ENCODE measurements at regions not wholly inside any gene's neighbourhood (a gene's known extent, or its start where the extent isn't known, plus 50 kb on each side); places are given as distances from the start of the nearest gene placed in this dataset.

- Mint-ChIP-seq H3K27ac (no peak overlapping the region), H3K4me3 (no peak overlapping the region), H3K9me3 (no peaks in the 10 kb centered on the region), H3K27me3 (ENCODE audit: low read depth) (no peaks in the 10 kb centered on the region), H3K4me1 (ENCODE audit: low read depth) (no peaks in the 10 kb centered on the region), H3K36me3 (ENCODE audit: insufficient read depth in 2 of 2) (no peaks in the 10 kb centered on the region)
- ATAC-seq (replicated peaks in 1 of 2), result no peak
- no peak for DNase-seq
Measured at GRCh38 chr15:37773111-37773860, 161.2 kb upstream of the TMCO5A start.

GRCh38 chr15:37774961-37775360 lies 159.5 kb upstream of the TMCO5A start:
- Mint-ChIP-seq H3K27me3 (ENCODE audit: low read depth) (no peaks in the 10 kb centered on the region), H3K27ac (no peak overlapping the region), H3K4me3 (no peak overlapping the region), H3K4me1 (ENCODE audit: low read depth) (no peaks in the 10 kb centered on the region), H3K9me3 (no peaks in the 10 kb centered on the region), H3K36me3 (ENCODE audit: insufficient read depth in 2 of 2) (no peaks in the 10 kb centered on the region)
- no peak for DNase-seq
- no peak for ATAC-seq (replicated peaks in 1 of 2)

DNA sequence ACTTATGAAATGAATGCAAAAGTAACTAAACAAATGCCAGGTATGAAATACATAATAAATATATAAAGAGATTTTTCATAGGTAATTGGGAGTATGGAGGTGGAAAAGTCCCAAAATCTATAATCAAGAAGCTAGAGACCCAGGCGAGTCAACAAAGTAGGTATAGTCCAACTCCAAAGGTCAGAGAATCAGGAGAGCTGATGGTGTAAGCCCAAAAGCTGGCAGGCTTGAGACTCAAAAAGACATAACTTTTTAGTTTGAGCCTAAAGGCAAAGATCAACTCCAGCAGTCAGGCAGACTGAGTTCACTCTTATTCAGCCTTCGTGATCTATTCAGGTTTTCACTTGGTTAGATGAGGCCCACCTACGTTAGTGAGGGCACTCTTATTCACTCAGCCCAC lies 157.4 kb upstream of the TMCO5A start:
- Mint-ChIP-seq H3K27ac (no peak overlapping the region), H3K27me3 (ENCODE audit: low read depth) (no peaks in the 10 kb centered on the region), H3K36me3 (ENCODE audit: insufficient read depth in 2 of 2) (no peaks in the 10 kb centered on the region), H3K4me3 (no peak overlapping the region), H3K9me3 (no peaks in the 10 kb centered on the region), H3K4me1 (ENCODE audit: low read depth) (no peaks in the 10 kb centered on the region)
- ATAC-seq (replicated peaks in 1 of 2) (no peak), DNase-seq (no peak)

GRCh38 chr15:37783290-37783689 lies 151.2 kb upstream of the TMCO5A start:
- H3K4me1 Mint-ChIP-seq (ENCODE audit: low read depth), result no peaks in the 10 kb centered on the region
- no peak for DNase-seq
- no peaks in the 10 kb centered on the region for H3K9me3 Mint-ChIP-seq
- H3K36me3 Mint-ChIP-seq (ENCODE audit: insufficient read depth in 2 of 2), result no peaks in the 10 kb centered on the region
- H3K27me3 Mint-ChIP-seq (ENCODE audit: low read depth), result no peaks in the 10 kb centered on the region
- no peak for ATAC-seq (replicated peaks in 1 of 2)
- no peak overlapping the region for H3K4me3 Mint-ChIP-seq
- H3K27ac Mint-ChIP-seq, result no peak overlapping the region

GRCh38 chr15:37788330-37788729 lies 146.1 kb upstream of the TMCO5A start:
- Mint-ChIP-seq H3K4me1 (ENCODE audit: low read depth) (no peaks in the 10 kb centered on the region), H3K27me3 (ENCODE audit: low read depth) (no peaks in the 10 kb centered on the region), H3K9me3 (no peaks in the 10 kb centered on the region), H3K4me3 (no peak overlapping the region), H3K27ac (no peak overlapping the region), H3K36me3 (ENCODE audit: insufficient read depth in 2 of 2) (no peaks in the 10 kb centered on the region)
- ATAC-seq (replicated peaks in 1 of 2), result no peak
- DNase-seq, result no peak

- H3K4me1 Mint-ChIP-seq (ENCODE audit: low read depth), result no peaks in the 10 kb centered on the region
- no peaks in the 10 kb centered on the region for H3K27me3 Mint-ChIP-seq (ENCODE audit: low read depth)
- no peaks in the 10 kb centered on the region for H3K9me3 Mint-ChIP-seq
- DNase-seq (no peak), ATAC-seq (replicated peaks in 1 of 2) (no peak)
- H3K4me3 Mint-ChIP-seq, result no peak overlapping the region
- no peaks in the 10 kb centered on the region for H3K36me3 Mint-ChIP-seq (ENCODE audit: insufficient read depth in 2 of 2)
- no peak overlapping the region for H3K27ac Mint-ChIP-seq
Measured at GRCh38 chr15:37788767-37789396, 145.6 kb upstream of the TMCO5A start.

DNA sequence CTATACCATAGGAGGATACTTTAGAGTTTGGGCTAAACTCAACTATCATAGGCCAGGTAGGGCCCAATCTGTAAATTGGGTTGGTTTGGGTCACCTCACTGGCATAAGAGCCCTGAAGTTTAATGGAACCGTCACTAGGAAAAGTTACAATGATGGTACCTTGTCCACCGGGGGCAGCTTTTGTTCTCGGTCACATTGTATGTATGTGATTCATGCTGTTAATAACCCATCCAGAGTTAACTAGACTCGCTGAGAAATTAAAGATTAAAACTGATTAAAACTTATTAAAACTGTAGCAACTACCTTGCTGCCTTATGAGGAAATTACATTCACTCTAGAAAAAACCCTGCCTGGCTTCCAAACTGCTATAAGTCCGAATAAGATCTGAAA lies 145.0 kb upstream of the TMCO5A start:
- no peak for DNase-seq
- no peaks in the 10 kb centered on the region for H3K27me3 Mint-ChIP-seq (ENCODE audit: low read depth)
- H3K4me3 Mint-ChIP-seq, result no peak overlapping the region
- H3K4me1 Mint-ChIP-seq (ENCODE audit: low read depth), result no peaks in the 10 kb centered on the region
- no peaks in the 10 kb centered on the region for H3K36me3 Mint-ChIP-seq (ENCODE audit: insufficient read depth in 2 of 2)
- no peak for ATAC-seq (replicated peaks in 1 of 2)
- no peak overlapping the region for H3K27ac Mint-ChIP-seq
- H3K9me3 Mint-ChIP-seq, result no peaks in the 10 kb centered on the region

DNA sequence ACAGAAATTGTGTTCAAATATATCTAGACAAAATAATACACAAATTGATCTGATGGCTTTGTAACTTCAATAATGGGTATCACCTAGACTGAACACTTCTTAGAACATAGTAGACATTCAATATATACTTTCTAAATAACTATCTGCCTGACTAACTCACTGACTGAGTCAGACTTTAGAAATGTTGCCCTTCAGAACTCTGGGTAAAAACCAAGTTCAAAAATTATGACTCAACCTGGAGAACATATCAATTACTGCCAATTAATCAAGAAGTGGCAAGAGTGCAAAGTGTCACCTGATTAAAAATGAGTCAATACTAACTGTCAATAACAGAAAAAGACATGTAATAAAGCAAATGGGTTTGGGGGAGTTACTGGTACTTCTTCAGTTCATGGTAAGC lies 144.6 kb upstream of the TMCO5A start:
- Mint-ChIP-seq H3K4me1 (ENCODE audit: low read depth) (no peaks in the 10 kb centered on the region), H3K9me3 (no peaks in the 10 kb centered on the region), H3K27ac (no peak overlapping the region), H3K36me3 (ENCODE audit: insufficient read depth in 2 of 2) (no peaks in the 10 kb centered on the region), H3K4me3 (no peak overlapping the region), H3K27me3 (ENCODE audit: low read depth) (no peaks in the 10 kb centered on the region)
- ATAC-seq (replicated peaks in 1 of 2) (peak; percentile 34 to 66), DNase-seq (no peak)

- no peaks in the 10 kb centered on the region for H3K27me3 Mint-ChIP-seq (ENCODE audit: low read depth)
- peaks cover 0 to 2% of the 10 kb centered on the region in 2 donors for H3K9me3 Mint-ChIP-seq
- ATAC-seq (replicated peaks in 1 of 2), result no peak
- H3K4me1 Mint-ChIP-seq (ENCODE audit: low read depth), result no peaks in the 10 kb centered on the region
- no peaks in the 10 kb centered on the region for H3K36me3 Mint-ChIP-seq (ENCODE audit: insufficient read depth in 2 of 2)
- no peak overlapping the region for H3K4me3 Mint-ChIP-seq
- DNase-seq, result no peak
- H3K27ac Mint-ChIP-seq, result no peak overlapping the region
Measured at GRCh38 chr15:37791693-37792092, 142.7 kb upstream of the TMCO5A start.

DNA sequence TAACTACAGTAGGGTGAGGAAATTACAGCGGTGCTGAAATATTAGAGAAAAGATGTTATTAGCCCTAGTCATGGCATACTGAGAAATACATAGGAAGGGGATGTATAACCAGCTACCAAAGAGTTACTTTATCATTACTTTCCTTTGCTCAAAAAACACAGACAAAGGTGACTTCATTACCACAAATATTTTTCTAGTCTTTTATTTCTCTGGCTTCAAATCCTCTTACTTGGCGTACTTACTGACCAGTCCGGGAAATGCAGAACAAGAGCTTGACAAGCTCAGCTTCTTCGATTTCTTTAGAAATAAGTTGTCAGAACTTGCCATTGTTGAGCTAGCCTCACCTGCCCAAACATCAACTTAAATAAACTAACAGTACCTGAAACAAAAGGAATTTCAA lies 142.1 kb upstream of the TMCO5A start:
- Mint-ChIP-seq H3K4me3 (no peak overlapping the region), H3K9me3 (peaks cover 0 to 2% of the 10 kb centered on the region in 2 donors), H3K27ac (no peak overlapping the region), H3K36me3 (ENCODE audit: insufficient read depth in 2 of 2) (no peaks in the 10 kb centered on the region), H3K27me3 (ENCODE audit: low read depth) (no peaks in the 10 kb centered on the region), H3K4me1 (ENCODE audit: low read depth) (no peaks in the 10 kb centered on the region)
- DNase-seq (no peak), ATAC-seq (replicated peaks in 1 of 2) (no peak)

DNA sequence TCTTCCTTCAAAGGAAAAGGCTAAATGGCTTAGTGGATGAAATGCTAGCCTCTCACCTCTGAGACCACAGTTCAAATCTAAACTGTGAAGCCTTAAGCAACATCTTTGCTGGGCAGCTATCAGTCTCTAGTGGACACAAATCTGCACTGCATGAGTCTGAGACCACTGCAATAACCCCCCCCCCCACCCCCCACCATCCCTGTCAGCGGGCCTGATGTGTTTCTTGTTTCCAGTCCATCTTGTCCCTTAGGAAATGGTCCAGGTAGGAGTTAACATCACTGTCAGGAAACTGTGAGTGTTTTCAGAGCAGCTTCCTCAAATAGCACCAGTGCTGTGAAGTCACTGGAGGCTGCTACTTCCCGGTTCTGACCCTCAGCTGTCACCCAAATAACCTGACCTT lies 140.6 kb upstream of the TMCO5A start:
- no peak for DNase-seq
- no peak for ATAC-seq (replicated peaks in 1 of 2)
- Mint-ChIP-seq H3K9me3 (peaks cover 0 to 2% of the 10 kb centered on the region in 2 donors), H3K27ac (no peak overlapping the region), H3K4me3 (no peak overlapping the region), H3K36me3 (ENCODE audit: insufficient read depth in 2 of 2) (no peaks in the 10 kb centered on the region), H3K4me1 (ENCODE audit: low read depth) (no peaks in the 10 kb centered on the region), H3K27me3 (ENCODE audit: low read depth) (no peaks in the 10 kb centered on the region)

GRCh38 chr15:37794947-37795346 lies 139.5 kb upstream of the TMCO5A start:
- DNase-seq (no peak), ATAC-seq (replicated peaks in 1 of 2) (no peak)
- H3K4me3 Mint-ChIP-seq, result no peak overlapping the region
- no peak overlapping the region for H3K27ac Mint-ChIP-seq
- H3K36me3 Mint-ChIP-seq (ENCODE audit: insufficient read depth in 2 of 2), result no peaks in the 10 kb centered on the region
- H3K27me3 Mint-ChIP-seq (ENCODE audit: low read depth), result no peaks in the 10 kb centered on the region
- no peaks in the 10 kb centered on the region for H3K4me1 Mint-ChIP-seq (ENCODE audit: low read depth)
- peaks cover 0 to 2% of the 10 kb centered on the region in 2 donors for H3K9me3 Mint-ChIP-seq

DNA sequence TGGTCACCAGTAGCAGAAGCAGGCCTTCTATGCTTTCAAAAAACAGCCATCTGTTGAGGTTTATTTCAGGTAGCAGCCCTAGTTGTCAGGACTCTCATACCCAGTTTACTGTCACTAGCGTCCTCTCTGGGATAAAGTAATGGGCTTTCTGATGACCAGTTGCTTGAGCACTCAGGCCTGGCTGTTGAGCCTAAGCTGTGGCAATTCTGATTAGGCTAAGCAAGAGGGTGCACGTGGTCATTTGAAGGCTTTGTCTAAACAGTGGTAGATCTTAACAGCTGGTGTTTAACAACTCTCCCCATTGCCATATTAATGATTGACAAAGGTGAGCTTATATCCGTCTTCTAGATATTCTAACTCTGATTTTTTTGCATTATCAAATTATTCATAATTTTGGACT lies 132.9 kb upstream of the TMCO5A start:
- H3K27me3 Mint-ChIP-seq (ENCODE audit: low read depth), result peaks cover 5% of the 10 kb centered on the region
- no peak overlapping the region for H3K4me3 Mint-ChIP-seq
- H3K9me3 Mint-ChIP-seq, result no peaks in the 10 kb centered on the region
- no peak for DNase-seq
- H3K4me1 Mint-ChIP-seq (ENCODE audit: low read depth), result no peaks in the 10 kb centered on the region
- ATAC-seq (replicated peaks in 1 of 2), result no peak
- no peak overlapping the region for H3K27ac Mint-ChIP-seq
- H3K36me3 Mint-ChIP-seq (ENCODE audit: insufficient read depth in 2 of 2), result no peaks in the 10 kb centered on the region

- H3K27me3 Mint-ChIP-seq (ENCODE audit: low read depth), result peaks cover 5% of the 10 kb centered on the region
- no peaks in the 10 kb centered on the region for H3K4me1 Mint-ChIP-seq (ENCODE audit: low read depth)
- no peaks in the 10 kb centered on the region for H3K36me3 Mint-ChIP-seq (ENCODE audit: insufficient read depth in 2 of 2)
- H3K9me3 Mint-ChIP-seq, result no peaks in the 10 kb centered on the region
- DNase-seq, result no peak
- ATAC-seq (replicated peaks in 1 of 2), result no peak
- no peak overlapping the region for H3K4me3 Mint-ChIP-seq
- no peak overlapping the region for H3K27ac Mint-ChIP-seq
Measured at GRCh38 chr15:37806808-37807207, 127.6 kb upstream of the TMCO5A start.
